HEK293T (cell line): ENCODE measurements at regions not wholly inside any gene's neighbourhood (a gene's known extent, or its start where the extent isn't known, plus 50 kb on each side); places are given as distances from the start of the nearest gene placed in this dataset.

Source experiments
- CTCF ChIA-PET: fragments of 350-600 bp; formaldehyde crosslinking; extraction: SDS; loops from one replicate; lab custom pipeline; 2021; ENCODE audit warnings: antibody characterized with exemption, inconsistent platforms; lab: Yijun Ruan, JAX
- POLR2A ChIA-PET: fragments of 350-600 bp; formaldehyde crosslinking; extraction: SDS; loops from one replicate; lab custom pipeline; 2020; ENCODE audit warnings: antibody characterized with exemption, inconsistent platforms; lab: Yijun Ruan, JAX
- DNase-seq: peaks from one replicate; pipeline ENCODE4 v3.0.0; 2012; ENCODE audit warnings: mixed read lengths; ENCODE audit errors: extremely low spot score
- ARNT ChIP-seq: fragments of 450-650 bp; IDR thresholded peaks from 2 replicates; pipeline ENCODE4 v1.6.1; 2017; ENCODE audit warnings: mild to moderate bottlenecking
- BHLHE40 ChIP-seq: fragments of 450-650 bp; IDR thresholded peaks from 2 replicates; pipeline ENCODE4 v1.6.1; 2016; ENCODE audit warnings: mild to moderate bottlenecking, moderate library complexity, borderline replicate concordance
- CTBP1 ChIP-seq: fragments of 450-650 bp; IDR thresholded peaks from 2 replicates; pipeline ENCODE4 v1.6.1; 2016; ENCODE audit warnings: borderline replicate concordance
- ELF4 ChIP-seq: fragments of 450-650 bp; IDR thresholded peaks from 2 replicates; pipeline ENCODE4 v1.6.1; 2017; ENCODE audit warnings: antibody characterized with exemption
- FOXA1 ChIP-seq: fragments of 450-650 bp; IDR thresholded peaks from 2 replicates; pipeline ENCODE4 v1.6.1; 2016; ENCODE audit warnings: mild to moderate bottlenecking
- FOXK2 ChIP-seq: fragments of 450-650 bp; IDR thresholded peaks from 2 replicates; pipeline ENCODE4 v1.6.1; 2016; ENCODE audit warnings: mild to moderate bottlenecking
- FOXM1 ChIP-seq: fragments of 450-650 bp; IDR thresholded peaks from 2 replicates; pipeline ENCODE4 v1.6.1; 2017; ENCODE audit warnings: mild to moderate bottlenecking, borderline replicate concordance
- HDGF ChIP-seq: fragments of 450-650 bp; IDR thresholded peaks from 2 replicates; pipeline ENCODE4 v1.6.1; 2017; ENCODE audit warnings: antibody characterized with exemption, borderline replicate concordance
- L3MBTL2 ChIP-seq: fragments of 450-650 bp; conservative IDR thresholded peaks from 2 replicates; pipeline ENCODE4 v1.6.1; 2016; ENCODE audit warnings: mild to moderate bottlenecking
- LEF1 ChIP-seq: fragments of 450-650 bp; IDR thresholded peaks from 2 replicates; pipeline ENCODE4 v1.6.1; 2017; ENCODE audit warnings: mild to moderate bottlenecking, borderline replicate concordance
- NFRKB ChIP-seq: fragments of 450-650 bp; IDR thresholded peaks from 2 replicates; pipeline ENCODE4 v1.6.1; 2016; ENCODE audit warnings: mild to moderate bottlenecking, moderate library complexity
- SP1 ChIP-seq: fragments of 450-650 bp; IDR thresholded peaks from 2 replicates; pipeline ENCODE4 v1.6.1; 2017
- SUZ12 ChIP-seq: fragments of 450-650 bp; IDR thresholded peaks from 2 replicates; pipeline ENCODE4 v1.6.1; 2016; ENCODE audit warnings: mild to moderate bottlenecking
- TARDBP ChIP-seq: fragments of 450-650 bp; IDR thresholded peaks from 2 replicates; pipeline ENCODE4 v1.6.1; 2016
- ZNF384 ChIP-seq: fragments of 450-650 bp; IDR thresholded peaks from 2 replicates; pipeline ENCODE4 v1.6.1; 2016
- TF ChIP-seq, protein P1 (sequence below): fragments of 450-650 bp; IDR thresholded peaks from 2 replicates; pipeline ENCODE4 v1.6.1; 2016

DNA sequence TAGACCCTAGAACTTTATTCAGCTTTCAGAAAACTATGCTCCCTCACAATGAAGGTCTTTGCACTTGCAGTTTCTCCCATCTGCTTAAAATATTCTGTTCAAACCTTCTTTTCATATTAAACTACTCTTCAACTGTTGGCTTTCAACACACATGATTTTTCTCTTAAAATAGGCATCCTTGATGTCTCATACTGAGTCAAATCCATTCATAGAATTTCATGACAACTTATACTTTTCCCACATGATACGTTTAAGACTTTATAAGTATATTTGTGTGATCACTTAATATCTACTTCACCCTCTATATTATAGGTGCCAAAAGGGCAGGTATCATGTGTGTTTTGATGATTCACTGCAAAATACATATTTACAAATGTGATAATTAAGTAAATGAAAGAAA, 412.5 kb downstream of the MMUT start:
- CTCF ChIA-PET, result no interaction called here
- DNase-seq, result no peak
- POLR2A ChIA-PET, result no interaction called here
- TF ChIP-seq SP1, result no peak
- no peak for TF ChIP-seq NFRKB
- TF ChIP-seq, protein P1, sequence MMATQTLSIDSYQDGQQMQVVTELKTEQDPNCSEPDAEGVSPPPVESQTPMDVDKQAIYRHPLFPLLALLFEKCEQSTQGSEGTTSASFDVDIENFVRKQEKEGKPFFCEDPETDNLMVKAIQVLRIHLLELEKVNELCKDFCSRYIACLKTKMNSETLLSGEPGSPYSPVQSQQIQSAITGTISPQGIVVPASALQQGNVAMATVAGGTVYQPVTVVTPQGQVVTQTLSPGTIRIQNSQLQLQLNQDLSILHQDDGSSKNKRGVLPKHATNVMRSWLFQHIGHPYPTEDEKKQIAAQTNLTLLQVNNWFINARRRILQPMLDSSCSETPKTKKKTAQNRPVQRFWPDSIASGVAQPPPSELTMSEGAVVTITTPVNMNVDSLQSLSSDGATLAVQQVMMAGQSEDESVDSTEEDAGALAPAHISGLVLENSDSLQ, result no peak
- no peak for TF ChIP-seq ZNF384
- TF ChIP-seq FOXM1, result no peak
- no peak for TF ChIP-seq HDGF
- no peak for TF ChIP-seq SUZ12
- no peak for TF ChIP-seq CTBP1
- TF ChIP-seq ELF4, result no peak
- TF ChIP-seq FOXK2, result no peak
- TF ChIP-seq FOXA1, result no peak
- TF ChIP-seq ARNT, result no peak
- TF ChIP-seq BHLHE40, result no peak
- no peak for TF ChIP-seq L3MBTL2
- TF ChIP-seq TARDBP, result no peak
- no peak for TF ChIP-seq LEF1

DNA sequence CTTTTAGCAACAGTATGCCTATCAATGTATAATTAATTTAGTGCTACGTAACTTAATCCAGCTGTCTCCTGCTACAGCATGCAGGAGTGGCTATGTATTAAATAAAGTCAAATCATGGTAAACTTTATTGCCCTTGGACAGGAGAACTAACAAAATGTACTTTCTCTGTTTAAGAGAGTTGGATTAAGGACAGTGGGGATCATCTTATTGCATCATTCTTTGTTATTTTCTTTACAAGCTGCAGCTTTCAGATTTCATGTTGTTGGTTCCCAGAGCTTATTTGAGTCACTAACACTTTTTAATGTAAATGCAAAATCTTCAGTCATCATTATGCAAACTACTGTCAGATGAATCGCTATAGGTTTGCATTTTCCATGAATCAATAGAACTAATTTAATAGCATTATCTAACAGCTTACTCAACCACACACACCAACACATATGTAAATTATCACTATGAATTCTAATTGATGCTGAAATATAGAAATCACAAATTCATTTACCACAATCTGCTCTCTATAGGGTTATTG, 424.7 kb downstream of the MMUT start:
- no peak for DNase-seq
- ChIA-PET POLR2A (no interaction called here), CTCF (no interaction called here)

DNA sequence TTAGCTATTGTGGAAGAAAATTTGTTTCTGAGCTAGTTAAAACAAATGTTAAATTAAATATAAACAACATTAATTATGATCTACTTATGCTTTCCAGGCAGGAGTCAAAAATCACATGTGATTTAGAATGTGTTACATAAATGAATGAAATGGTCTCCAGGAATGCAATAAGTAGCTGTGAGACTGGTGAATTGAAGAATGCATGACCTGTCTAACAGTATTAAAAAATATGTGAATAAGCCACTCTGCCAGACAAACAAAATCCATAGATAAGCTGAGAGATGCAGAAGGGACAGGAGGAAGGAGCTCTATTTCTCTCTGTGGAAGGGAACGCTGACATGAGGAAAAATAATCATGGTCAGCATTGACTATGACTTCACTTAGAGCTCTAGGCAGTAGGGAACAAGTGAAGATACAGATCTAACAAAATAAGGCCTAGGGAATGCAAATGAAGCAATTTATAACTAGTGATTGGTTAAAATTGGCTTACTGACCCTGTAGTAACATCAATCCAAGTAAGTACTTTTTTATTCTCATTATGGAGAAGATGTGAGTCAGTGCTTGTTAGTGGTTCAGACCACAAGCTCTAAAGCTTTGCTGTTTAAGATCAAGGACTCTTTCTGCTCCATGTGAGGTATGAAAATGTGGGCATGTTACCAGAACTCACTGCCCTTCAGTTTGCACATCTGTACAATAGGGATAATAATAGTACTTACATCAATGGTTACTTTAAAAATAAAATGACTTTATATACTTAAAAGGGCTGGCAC, 432.6 kb downstream of the MMUT start:
- DNase-seq, result no peak
- TF ChIP-seq, protein P1, result no peak
- no peak for TF ChIP-seq ZNF384
- TF ChIP-seq FOXA1, result no peak
- TF ChIP-seq FOXM1, result no peak
- no peak for TF ChIP-seq TARDBP
- TF ChIP-seq NFRKB, result no peak
- no peak for TF ChIP-seq BHLHE40
- TF ChIP-seq L3MBTL2, result no peak
- TF ChIP-seq ARNT, result no peak
- POLR2A ChIA-PET, result no interaction called here
- CTCF ChIA-PET, result no interaction called here

More for the DNA sequence above, 424.7 kb downstream of the MMUT start:
- TF ChIP-seq BHLHE40, result no peak
- no peak for TF ChIP-seq HDGF
- no peak for TF ChIP-seq L3MBTL2
- no peak for TF ChIP-seq TARDBP
- TF ChIP-seq FOXA1, result no peak
- TF ChIP-seq NFRKB, result no peak

DNA sequence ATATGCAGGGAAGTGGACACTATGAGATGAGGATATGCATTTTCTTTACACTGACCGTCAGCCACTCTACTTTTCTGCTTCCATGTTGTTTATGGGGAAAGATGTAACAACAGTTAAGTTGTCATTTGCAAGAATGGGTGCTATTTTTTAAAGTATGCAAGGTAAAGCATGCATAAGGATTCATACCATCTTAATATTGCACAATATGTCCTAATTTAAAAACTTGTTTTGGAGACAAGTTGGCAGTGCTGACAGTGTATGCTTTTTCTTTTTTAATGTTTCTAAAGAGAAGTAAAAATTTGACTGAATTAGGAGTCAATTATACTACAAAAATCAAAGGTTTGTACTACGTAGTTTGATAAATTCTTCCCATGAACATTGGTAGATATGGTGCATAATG, 435.4 kb downstream of the MMUT start:
- TF ChIP-seq LEF1 (no peak), CTBP1 (no peak), FOXK2 (no peak), HDGF (no peak), SP1 (no peak), TARDBP (no peak)
- TF ChIP-seq, protein P1, result no peak
- POLR2A ChIA-PET, result no interaction called here
- CTCF ChIA-PET, result no interaction called here
- no peak for DNase-seq

DNA sequence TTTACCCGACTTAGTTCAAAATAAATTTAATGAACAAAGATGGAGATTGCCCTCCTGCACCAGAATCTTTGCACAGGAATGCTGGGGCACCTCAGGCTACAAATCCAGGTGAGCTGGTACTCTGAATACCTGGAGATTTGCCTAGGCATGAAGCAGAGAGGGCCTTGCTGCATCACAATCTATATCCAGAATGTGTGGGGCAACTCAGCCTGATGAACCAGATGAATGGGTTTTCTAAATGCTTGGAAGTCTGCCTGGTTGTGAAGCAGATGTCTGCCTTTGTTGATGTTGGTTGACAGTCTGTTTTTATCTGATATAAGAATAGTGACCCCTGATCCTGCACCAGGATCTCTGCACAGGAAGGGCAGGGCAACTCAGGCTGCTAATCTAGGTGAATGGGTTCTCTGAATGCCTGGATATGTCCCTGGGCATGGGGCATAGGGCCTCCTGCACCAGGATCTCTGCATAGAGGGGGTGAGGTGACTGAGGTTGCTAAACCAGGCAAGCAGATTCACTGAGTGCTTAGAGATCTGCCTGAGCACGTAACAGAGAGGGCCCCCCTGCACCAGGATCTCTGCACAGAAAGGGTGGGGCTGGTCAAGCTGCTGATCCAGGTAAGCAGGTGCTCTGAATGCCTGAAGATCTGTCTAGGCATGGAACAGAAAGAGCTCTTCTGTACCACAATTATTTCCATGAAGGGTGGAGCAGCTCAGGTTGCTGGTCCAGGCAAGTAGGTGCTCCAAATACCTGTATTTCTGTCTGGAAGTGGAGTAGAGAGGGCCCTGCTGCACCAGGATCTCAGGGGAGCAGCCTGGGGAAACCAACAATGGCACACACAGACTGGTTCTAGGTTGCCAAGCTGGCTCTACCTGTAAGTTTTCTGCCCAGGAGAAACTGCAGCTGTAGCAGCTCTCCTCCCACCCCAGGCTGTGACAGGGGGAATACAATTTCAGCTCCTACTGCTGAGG, 437.5 kb downstream of the MMUT start:
- POLR2A ChIA-PET, result no interaction called here
- no peak for DNase-seq
- CTCF ChIA-PET, result no interaction called here
- TF ChIP-seq SP1, result no peak
- TF ChIP-seq, protein P1, result no peak
- TF ChIP-seq FOXK2, result no peak
- TF ChIP-seq TARDBP, result no peak
